GDM1 (cell line): ENCODE measurements at regions not wholly inside any gene's neighbourhood (a gene's known extent, or its start where the extent isn't known, plus 50 kb on each side); places are given as distances from the start of the nearest gene placed in this dataset.
"Not testable (repeated sequence)": the region's sequence is repeated elsewhere in the genome, so short reads cannot be mapped to it uniquely, and the experiment has no call there.

Source experiments
- DNase-seq: peaks from one replicate; lab custom pipeline; 2025; lab: John Stamatoyannopoulos, UW

DNA sequence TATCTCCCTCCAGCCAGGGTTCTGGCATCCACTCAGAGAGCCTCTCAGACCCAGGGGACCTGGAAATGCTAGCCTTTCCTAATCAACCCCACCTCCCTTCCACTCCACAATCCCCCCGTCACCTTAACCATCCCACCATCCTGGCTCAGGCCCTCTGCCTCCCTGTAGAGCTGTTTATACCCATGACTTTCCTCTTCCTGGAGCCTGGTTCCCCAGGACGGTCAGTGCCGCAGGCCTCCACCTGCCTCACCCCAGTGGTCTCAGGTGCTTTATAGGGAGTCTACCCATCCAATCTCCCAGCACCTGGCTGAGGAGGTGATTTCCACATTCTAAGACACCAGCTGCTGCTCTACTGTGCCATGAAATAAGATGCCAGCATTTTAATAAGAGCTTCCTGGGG, 1159.5 kb downstream of the TBC1D22A start:
- no peak for DNase-seq

DNA sequence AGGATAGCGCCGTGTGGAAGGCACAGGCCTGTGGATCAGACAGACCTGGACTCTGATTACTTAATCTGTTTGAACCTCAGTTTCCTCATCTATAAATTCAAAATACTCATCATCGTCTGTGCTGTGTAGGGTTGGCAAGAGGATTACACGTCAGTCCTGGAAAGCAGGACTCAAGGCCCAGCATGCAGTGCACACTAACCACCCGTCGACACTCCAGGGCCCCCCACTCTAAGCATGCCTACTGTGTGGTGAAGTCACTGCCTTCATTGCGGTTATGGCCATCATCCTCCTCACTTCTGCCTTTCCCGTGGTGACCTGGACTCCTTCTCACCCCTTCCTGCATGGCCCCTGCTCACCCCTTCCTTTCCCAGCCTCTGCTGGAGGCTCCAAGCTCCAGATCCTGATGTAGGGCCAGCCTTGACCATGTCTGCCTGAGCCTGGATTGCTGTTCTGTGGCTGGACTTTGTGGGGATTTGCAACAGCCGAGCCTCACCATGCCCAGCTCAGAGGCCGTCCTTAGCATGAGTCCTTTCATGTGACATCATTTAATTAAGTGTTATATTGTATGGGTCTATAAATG, 1158.0 kb downstream of the TBC1D22A start:
- no peak for DNase-seq

DNA sequence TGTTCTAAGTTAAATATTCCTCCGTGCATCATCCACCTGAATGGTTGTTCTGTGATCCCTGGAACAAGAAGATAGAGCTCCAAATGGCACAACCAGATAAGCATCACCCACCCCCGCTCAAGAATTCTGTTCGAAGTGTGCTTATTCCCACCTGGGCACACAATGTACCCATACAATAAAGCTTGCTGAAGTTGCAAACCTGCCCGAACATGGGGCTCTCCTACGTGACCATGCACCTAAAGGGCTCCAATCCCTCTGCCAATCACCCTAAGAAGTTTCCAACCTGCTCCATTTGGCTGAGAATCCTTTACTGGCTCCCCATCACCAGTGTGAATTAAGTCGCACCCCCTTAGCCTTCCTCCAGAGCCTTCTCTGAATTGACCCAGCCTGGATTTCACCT, 1157.4 kb downstream of the TBC1D22A start:
- no peak for DNase-seq

DNA sequence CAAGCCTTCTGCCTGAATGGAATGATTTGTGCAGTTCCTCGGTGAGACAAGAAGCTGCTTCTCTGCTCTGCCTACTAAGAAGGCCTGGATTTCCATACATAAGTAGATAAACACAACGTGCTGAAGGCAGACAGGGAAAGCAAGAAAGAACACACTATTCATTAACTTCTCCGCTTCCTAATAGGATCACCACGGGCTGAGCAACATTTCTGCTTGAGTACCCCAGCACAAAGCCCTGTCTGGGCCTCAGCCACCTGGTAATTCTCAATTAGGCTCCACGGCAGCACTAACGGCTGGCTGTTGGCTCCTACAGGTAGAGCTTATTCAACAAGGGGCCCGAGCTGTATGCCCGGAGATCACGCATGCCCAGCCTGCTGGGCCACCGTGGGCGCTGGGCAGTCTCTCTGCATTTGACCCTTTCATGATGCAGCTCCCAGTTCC, 1156.6 kb downstream of the TBC1D22A start:
- no peak for DNase-seq

DNA sequence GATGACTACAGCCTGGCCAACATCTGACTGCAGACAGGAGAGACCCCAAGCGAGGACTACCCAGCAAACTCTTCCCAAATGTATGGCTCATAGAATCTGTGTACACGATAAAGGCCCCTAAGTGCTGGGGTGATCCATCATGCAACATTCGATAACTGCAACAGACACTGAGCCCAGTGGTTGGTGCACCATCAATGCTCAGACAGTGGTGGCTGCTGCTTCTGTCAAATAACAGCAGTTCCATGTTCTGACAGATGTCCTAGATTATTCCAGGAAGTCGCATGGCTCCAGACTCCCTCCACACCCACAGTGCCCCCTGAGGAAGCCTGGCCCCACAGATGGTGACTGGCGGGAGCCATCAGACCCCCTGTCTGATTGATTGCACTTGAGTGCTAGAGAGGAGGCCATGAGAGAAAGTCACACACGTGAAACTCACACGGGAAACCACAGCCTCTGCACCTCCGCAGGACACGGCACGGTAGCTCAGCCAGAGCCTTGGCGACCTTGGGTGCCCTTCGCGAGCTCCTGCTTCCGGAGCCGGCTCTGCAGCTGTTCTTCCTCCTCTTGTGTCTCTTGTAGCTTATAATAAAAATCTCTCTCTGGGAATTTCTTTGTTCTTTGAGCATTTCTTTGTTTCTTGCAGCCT, 1155.9 kb downstream of the TBC1D22A start:
- no peak for DNase-seq

DNA sequence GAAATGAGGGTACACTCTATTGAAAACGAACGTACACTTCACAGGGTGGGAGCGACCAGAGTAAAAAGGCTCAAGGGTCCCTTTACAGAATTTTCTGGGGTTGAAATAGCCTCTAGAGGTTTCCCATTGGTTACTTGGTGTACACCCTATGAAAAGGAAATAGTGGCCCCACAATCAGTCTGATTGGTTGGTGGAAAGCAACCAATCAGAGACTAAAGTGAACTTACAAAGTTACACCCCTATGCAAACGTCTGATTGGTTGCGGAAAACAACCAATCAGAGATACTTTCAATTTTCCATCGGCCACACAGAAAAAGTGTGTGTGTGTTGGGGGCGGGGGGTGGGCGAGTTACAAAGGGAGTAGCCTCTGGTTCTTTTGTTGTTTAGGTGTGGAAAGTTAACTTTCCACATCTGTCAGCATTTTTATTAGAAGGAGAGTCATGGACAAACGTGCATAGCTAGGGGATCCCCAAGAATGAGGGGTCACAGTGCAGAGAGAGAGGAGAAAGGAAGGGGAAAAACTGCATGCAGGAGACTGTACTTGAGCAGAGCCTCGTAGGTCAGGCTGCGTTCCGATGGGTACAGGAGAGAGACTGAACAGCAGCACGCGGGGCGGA, 1152.1 kb downstream of the TBC1D22A start:
- no peak for DNase-seq

DNA sequence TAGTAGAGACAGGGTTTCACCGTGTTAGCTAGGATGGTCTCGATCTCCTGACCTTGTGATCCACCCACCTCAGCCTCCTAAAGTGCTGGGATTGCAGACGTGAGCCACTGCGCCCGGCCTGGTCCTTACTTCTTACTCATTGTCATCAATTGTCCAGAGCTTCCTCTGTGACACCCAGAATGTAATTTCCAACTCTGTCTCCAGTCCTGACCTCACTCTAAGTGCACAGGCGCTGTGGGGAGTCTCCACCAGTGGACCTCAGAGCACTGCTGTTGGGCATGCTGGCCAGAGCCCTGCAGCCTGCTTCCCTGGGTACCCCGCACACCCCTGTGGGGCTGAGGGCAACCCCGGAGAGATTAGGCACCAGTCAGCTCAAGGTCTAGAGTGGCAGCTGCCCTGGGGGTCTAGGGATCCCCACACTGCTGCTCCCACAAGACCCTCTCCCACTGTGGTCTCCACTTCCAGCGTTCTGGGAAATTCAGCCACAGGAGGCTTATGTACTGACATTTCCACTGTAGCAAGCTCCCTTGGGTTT, 1140.3 kb downstream of the TBC1D22A start:
- DNase-seq, result no peak

DNA sequence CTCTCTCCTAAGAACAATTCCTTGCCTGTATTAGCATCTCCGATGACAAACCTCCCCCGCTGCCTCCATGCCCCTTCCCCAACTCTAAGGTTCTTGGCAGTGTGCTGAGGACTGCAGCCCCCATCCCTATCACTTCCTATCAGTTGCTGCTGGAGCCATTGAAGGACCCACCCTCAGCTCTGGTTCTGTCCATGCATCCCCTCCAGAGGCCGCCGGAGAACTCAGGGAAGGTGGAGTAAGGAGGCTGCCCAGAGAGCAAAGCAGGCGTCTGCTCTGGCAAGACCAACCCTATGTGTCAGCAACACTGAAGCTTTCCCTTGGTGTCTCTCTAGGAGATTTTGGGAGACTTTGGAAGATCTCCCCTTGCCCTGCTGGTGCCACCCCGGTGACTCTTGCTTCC, 1139.5 kb downstream of the TBC1D22A start:
- DNase-seq, result no peak

DNA sequence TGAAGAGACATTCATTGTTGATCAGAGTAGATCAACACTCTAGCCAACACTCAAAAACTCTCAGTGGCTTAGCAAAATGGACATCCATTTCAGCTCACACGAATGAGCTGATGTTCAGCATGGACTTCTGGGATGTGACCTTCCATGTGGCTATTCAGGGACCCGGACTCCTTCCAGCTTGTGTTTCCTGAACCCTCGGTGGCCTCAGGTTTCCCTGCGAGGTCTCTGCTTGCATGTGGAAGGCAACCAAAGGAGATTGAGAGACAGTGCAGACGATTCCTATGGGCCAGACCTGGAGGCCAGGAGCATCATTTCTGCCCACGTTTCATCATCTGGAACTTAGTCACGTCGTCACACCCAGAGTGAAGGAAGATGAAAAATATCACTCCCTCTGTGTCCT, 1137.4 kb downstream of the TBC1D22A start:
- no peak for DNase-seq

DNA sequence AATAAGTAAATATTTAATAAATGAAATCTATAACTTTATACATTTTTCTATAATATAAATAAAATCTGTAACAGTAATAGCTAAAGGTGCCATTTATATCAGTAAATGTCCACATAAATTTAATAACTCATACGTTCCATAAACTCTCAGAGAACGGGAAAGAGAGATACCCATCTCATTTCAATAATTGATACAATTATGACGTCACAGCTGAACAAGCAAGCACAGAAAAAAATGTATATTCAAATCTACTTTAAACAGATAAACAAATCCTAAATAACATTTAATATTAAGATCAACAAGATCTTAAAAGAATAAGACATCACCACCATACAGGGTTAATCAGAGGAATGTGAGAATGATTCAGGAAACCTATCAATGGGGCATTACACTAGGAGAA, 1136.5 kb downstream of the TBC1D22A start:
- DNase-seq, result no peak

DNA sequence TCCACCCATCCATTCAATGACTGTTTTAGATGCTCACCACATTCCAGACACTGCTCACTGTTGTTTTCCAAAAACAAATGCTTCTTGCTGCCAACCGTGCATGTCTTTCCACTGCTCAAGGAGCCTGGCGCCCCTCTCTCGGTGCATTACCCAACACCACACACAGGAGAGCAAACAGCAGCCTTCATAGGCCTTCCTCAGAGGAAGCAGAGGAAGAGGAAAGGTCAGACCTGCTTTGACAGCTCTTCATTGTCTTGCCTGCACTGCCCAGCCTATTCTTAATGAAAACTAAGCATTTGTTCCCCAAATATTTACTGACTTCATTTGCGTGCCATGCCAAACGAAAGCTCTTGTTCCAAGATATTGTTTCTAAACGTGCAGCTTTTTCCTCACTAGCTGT, 1129.2 kb downstream of the TBC1D22A start:
- DNase-seq, result no peak

DNA sequence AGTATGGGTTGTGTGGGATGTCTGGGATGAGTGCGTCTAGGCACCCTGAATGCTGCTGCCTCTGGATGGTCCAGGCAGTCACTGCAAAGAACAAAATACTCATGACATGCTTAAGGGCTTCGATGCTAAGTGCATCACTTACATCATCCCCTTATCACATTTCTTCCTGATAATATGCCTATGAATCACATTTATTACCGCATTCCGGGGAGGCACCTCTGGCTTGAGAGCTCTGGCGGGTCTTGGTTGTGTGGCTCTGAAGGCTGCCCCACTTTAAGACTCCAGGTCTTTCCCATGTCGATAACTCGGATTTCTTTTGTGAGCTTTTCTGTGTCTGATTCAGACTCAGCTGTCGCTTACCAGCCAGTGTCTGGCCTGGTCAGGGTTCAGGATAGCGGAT, 1126.4 kb downstream of the TBC1D22A start:
- no peak for DNase-seq

DNA sequence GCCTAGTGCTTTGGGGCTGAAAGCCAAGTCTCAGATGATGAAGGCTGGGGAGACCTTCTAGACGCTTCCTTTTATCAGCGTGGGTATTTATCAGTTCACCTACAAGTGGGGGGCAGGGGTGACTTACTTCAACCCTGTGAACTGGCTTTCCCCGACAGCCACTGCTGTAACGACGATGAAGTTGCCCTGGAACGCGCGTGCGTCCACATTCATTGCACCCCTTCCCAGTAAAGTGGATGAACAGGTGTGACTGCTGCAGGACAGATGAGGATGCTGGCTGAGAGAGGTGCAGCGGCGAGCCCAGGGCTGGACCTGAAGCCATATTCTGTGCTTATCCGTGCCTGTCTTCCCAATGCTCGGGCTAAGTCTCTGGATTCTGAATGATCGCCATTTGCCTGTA, 1122.3 kb downstream of the TBC1D22A start:
- no peak for DNase-seq

DNA sequence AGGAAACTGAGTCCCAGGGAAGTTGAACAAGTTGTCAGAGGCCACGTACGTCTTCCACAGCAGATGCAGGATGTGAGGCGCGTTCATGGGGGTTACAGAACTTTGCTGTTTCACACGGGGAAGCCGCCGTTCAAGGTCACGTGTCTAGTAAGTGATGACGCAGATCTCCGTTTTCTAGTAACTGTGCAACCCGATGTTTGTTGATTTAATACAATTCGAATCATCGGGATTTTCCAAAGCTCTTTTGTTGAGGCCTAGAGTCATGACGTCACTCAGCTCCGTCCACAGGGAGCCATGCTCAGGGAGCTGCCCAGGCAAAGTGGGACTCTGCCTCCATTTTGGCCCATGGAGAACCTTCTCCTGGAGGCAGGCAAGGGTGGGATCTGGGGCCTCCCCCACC, 1121.8 kb downstream of the TBC1D22A start:
- DNase-seq, result no peak

DNA sequence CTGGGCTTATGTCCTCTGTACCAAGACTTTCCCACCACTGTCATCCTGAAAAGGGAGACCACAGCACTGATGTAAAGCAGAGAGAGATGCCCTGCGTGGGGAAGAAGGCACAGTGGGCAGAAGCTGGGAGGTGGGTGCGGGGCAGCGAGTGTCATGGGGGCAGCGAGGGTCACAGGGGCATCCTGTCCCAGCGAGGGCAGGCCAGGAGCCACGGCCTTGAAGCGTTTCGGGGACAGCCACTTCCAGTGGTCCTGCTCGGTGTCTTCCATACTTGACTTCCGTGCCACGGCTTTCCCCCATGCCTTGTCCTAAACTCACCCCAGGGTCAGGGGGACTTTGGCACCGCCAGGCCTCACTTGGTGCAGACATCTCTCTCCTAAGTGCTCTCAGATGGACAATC, 1121.3 kb downstream of the TBC1D22A start:
- no peak for DNase-seq

DNA sequence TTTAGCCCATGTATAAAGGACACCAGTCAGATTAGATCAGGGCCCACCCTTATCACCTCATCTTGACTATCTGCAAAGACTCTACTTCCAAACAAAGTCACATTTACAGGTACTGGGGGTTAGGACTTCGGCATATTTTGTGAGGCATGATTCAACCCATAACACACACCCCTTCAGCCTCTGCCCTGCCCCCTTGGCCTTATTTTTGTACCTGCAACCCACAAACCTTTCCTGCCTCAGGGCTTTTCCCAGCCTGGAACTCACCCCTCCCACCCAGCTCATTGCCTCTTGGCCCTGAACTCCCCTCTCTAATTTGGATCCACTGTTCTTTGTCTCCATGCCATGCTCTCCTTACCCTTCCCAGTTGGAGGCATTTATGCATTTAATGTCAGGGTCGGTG, 1116.9 kb downstream of the TBC1D22A start:
- no peak for DNase-seq

DNA sequence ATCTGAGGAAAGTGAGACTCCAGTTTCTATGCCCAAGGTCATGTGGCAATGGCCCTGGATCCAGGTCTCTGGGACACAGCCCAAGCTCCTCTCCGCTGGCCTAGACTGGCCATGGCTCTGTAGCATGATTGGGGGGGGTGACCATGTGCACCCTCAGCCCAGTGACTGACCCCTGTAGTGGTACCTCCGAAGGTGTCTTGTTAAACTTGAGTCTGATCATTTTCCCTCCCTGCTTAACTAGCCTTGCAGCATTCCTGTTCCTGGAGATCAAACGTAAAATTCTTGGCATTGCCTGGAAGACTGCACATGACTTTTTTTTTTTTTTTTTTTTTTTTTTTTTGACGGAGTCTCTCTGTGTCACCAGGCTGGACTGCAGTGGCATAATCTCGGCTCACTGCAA, 1116.0 kb downstream of the TBC1D22A start:
- no peak for DNase-seq

DNA sequence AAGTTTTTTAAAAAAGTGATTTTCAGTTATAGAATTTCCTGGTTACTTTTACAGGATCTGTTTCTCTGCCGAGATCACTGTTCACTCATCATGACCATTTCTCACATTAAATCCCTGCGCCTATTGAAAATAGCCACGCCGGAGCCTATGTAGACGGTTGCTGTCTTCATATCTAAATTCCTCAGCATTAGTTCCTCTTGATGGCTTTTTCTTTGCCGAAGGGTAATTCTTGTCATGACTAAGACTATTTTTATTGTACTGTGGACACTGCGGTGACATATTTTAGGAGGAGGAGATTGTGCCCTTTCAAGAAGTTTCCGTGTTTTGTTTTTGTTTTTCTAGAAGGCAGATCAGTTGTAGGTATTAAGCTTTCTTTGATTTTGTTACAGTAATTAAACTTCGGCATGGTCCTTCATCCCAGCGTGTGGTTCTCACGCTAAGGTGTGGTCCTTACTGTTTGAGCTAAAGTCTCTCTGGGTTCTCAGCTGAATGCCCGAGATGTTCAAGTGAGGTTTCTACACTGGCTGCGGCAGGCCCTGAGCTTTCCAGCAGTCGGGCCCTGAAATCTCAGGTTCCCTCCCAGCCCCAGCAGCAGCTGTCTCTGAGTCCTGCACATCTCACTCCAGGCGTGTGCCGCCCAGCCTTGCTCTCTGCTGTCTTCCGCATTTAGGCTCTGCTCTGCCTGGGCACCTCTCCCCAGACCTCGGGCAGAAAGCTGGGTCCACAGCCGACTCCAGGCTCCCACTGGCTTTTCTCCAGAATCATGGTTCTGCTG, 1110.5 kb downstream of the TBC1D22A start:
- DNase-seq, result no peak

DNA sequence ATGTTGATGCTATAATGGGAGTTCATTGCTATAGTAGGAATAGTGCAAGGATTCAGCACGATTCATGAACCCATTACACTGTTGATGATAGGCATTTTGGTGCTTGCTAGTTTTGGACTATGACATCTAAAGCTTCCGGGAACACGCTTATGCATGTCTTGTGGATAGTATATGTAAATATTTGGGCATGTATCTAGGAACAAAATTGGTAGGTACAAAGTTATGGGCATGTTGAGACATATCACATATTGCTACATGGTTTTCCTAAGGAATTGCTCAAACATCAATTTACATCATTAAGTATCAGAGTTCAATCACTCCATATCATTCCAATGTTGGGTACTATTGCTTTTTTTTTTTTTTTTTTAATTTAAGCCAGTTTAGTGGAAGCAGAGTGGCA, 1103.2 kb downstream of the TBC1D22A start:
- DNase-seq, result no peak

DNA sequence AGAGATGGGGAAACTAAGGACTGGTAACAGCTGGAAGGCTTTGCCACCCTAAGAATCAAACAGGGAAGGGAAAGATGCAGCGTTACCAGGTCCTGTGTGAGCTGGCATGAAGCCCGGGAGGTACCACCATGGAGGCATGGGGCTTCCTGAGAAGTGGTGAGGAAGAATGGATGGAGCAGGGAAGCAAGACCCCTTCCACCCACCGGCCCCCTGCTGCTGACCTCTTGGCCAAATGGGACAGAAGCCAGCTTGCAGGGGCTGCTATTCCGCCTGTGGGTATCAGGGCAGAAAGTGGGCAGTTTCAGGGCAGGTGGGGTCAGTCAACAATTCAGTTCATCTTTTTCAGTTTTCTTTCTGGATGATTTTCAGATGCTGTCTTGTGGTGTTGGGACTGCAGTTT, 1099.9 kb downstream of the TBC1D22A start:
- DNase-seq, result no peak

DNA sequence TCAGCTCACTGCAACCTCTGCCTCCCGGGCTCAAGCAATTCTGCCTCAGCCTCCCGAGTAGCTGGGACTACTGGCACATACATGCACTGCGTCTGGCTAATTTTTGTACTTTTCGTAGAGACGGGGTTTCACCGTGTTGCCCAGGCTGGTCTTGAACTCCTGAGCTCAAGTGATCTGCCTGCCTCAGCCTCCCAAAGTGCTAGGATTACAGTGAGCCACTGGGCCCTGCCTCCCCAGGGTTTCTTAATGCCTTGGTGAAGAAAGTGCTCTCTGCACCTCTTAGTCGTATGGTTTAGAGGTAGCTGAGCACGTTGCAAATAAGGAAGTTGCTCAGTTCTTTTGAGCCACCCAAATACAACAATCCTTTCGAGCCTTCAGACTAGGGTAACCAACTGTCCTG, 1098.5 kb downstream of the TBC1D22A start:
- not testable (repeated sequence) for DNase-seq

DNA sequence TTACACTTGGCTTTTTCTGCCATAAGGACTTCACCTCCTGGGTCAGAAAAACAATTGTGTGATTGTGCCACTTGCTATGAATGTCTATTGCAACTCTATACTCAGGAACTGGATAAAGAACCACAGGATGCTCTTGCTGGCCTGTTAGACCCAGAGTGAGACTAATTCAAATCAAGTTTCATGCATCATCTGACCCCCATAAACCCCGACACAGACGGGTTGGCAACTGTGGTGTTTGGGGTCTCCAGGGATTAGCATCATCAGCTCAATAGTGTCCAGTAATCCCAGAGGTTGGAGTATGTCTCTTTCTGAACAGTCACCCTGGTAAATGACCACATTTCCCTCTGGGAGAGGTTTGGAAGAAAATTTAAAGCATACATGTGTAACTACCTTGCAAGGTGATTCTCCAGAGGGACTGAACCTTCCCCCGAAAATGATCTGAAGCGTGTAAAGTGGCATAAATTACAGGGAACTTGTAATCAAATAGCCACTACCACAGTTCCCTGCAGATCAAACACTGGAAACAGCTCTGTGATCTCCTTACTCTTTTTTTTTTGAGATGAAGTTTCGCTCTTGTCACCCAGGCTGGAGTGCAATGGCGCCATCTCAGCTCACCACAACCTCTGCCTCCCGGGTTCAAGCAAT, 1097.6 kb downstream of the TBC1D22A start:
- no peak for DNase-seq
